GM21528 (cell line): ENCODE measurements at regions not wholly inside any gene's neighbourhood (a gene's known extent, or its start where the extent isn't known, plus 50 kb on each side); places are given as distances from the start of the nearest gene placed in this dataset.

Source experiments
- ATAC-seq: cut with Tn5 transposase; IDR thresholded peaks from one replicate; pipeline ENCODE4 v1.9.1; 2021; ENCODE audit warnings: mild to moderate bottlenecking, moderate library complexity; ENCODE audit not compliant: unreplicated experiment, low FRiP score

GRCh38 chr14:97283005-97283403 lies 485.8 kb downstream of the VRK1 start:
- ATAC-seq = no peak

- no peak for ATAC-seq
Measured at GRCh38 chr14:97283426-97283825, 486.2 kb downstream of the VRK1 start.

DNA sequence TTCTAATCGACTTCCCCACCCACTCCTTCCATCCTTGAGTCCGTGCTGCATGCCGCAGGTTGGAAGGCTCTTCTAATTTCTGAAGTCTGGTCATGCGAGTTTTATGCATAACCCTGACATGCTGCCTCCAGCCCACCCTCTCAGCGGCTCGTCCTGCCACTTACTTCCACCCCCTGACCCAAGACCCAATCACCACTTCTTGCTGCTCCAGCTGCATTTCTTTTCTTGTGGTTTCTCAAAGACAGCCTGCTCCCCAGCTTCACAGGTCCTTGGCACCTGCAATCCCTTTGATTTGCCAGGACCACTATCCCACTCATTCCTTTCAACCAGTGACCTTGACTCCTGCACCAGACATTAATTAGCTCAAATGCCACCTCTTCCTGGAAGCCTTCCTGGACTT lies 486.7 kb downstream of the VRK1 start:
- ATAC-seq = no peak

- ATAC-seq = no peak
Measured at GRCh38 chr14:97287956-97288355, 490.8 kb downstream of the VRK1 start.

- ATAC-seq = no peak
Measured at GRCh38 chr14:97290065-97290464, 492.9 kb downstream of the VRK1 start.

DNA sequence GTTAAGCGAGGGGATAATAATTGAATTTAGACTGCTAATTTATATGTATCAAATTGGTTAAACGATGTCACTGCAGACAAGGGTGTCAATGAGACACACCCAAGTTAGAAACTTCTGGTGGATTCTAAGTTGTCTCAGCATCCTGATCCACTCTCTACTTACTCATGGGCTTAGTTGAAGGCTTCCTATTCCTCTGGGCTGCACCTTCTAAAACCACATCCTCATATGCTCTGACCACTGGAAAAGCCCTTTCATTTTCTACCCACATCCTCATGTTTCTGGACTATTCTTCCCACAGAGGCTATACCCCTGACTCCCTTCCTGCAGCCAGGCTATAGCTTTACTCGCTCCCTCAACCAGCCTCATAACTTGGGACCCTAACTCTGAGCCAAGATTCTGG lies 493.8 kb downstream of the VRK1 start:
- no peak for ATAC-seq

- no peak for ATAC-seq
Measured at GRCh38 chr14:97293659-97294058, 496.5 kb downstream of the VRK1 start.

- no peak for ATAC-seq
Measured at GRCh38 chr14:97295108-97295710, 498.0 kb downstream of the VRK1 start.

DNA sequence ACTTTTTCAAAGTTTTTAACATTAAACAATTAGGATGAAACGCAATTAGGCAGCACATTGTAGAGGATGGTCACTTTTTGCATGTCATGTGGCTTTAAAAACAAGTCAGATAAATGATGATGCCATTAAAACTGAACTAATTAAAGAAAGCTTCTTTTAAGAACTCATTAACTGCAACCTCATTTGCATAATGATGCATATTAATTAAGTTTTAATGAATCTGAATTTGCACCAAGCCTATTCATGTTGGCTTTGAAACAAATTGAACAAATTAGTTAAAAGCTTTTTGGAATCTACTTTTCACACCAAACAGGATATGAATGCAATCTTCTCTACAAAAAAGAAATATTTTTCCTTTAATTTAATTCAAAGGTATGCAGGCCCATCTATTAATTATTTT lies 499.0 kb downstream of the VRK1 start:
- ATAC-seq = no peak

GRCh38 chr14:97297100-97297499 lies 499.9 kb downstream of the VRK1 start:
- no peak for ATAC-seq

GRCh38 chr14:97298331-97298730 lies 501.1 kb downstream of the VRK1 start:
- ATAC-seq = no peak

DNA sequence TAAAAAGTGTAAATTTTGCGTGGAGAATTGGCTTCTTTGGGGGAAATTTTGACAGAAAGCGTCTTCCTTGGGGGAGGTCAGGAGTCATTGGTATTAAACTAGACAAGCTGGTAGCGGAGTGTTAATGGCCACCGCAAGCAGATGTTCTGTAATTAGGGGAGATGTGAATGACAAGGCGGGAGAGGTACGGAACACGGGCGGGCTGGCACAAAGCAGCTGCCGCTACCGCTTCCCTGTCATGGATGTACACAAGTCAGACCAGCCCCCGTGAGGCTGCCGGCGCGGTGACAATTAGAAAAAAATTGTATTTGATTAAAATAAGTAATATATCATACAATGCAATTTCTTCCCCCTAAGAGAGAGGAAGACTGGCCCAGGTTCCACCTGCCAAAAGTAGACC lies 501.6 kb downstream of the VRK1 start:
- ATAC-seq = no peak

DNA sequence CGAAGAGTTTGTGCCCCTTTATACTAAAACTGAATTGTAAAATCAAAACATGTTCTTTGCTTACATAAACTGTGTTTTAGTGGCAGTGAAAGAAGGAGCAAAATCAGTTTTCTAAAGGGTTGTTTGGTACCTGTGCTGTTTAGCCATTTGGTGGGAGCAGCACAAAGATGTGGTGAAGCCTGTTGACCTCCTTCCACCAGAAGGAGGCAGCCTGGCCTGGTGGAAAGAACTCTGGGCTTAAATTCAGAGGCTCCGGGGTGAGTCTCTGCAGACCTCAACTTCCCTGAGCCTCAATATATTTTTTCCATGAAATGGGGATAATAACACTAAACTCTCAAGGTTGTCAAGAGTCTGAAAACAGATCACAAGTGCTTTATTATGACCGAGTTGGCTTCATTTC lies 502.5 kb downstream of the VRK1 start:
- no peak for ATAC-seq

GRCh38 chr14:97301931-97302559 lies 504.9 kb downstream of the VRK1 start:
- ATAC-seq = no peak

GRCh38 chr14:97306133-97306759 lies 509.1 kb downstream of the VRK1 start:
- ATAC-seq = no peak

GRCh38 chr14:97306760-97307246 lies 509.6 kb downstream of the VRK1 start:
- ATAC-seq = no peak

GRCh38 chr14:97311411-97311810 lies 514.2 kb downstream of the VRK1 start:
- ATAC-seq = no peak

DNA sequence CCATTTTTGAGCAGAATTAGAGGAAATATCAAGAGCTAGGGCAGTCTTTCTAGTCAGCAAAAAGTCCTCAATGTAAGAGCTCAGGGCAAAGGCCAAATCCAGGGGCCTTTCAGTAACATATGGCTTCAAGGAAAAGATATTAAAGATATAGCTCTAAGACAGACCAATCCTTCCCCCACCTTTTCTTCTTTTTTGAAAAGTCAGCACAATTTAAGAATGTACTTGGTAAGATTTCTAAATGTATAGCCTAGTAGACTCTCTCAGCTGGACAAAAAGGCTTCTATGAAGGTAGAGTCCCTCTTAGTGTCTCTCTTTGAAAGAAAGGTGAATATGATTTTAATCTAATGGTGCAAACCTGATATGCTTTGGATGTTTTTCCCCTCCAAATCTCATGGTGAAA lies 515.7 kb downstream of the VRK1 start:
- ATAC-seq = no peak

- no peak for ATAC-seq
Measured at GRCh38 chr14:97315790-97316189, 518.6 kb downstream of the VRK1 start.

- ATAC-seq = no peak
Measured at GRCh38 chr14:97318380-97318779, 521.2 kb downstream of the VRK1 start.

GRCh38 chr14:97319691-97320090 lies 522.5 kb downstream of the VRK1 start:
- no peak for ATAC-seq

DNA sequence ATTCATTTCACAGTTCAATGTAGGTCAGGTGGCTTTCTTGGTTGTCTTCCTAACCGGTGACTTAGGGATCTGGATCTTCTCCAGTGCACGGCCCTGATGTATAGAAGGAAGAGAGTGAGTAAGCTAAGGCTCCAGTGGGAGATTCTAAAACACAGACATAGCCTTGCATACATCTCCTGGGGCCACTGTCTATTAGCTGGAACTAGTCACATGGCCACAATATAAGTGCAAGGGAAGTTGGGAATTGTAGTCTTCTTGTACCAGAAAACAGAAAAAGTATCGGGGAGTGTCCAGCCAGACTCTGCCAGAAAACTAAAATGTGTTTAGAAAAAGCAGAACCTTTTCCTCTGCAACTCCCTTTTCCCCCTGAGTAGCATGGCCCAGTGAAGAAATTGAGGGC lies 531.6 kb downstream of the VRK1 start:
- ATAC-seq = no peak
